Epithelial cell of proximal tubule (primary cell): ENCODE measurements at regions not wholly inside any gene's neighbourhood (a gene's known extent, or its start where the extent isn't known, plus 50 kb on each side); places are given as distances from the start of the nearest gene placed in this dataset.
"Not testable (repeated sequence)": the region's sequence is repeated elsewhere in the genome, so short reads cannot be mapped to it uniquely, and the experiment has no call there.

Source experiments
- DNase-seq: peaks from one replicate; pipeline ENCODE4 v3.0.0-alpha.2; 2011; ENCODE audit warnings: low read depth
- H3K4me3 ChIP-seq: 2 replicates; pipeline ENCODE4 v1.5.1; 2011; ENCODE audit warnings: low read depth, mild to moderate bottlenecking, low read length
- TF ChIP-seq, protein P1 (sequence below): conservative IDR thresholded peaks from 2 replicates; pipeline ENCODE4 v1.5.1; 2012; ENCODE audit warnings: low read depth, mild to moderate bottlenecking, low read length

DNA sequence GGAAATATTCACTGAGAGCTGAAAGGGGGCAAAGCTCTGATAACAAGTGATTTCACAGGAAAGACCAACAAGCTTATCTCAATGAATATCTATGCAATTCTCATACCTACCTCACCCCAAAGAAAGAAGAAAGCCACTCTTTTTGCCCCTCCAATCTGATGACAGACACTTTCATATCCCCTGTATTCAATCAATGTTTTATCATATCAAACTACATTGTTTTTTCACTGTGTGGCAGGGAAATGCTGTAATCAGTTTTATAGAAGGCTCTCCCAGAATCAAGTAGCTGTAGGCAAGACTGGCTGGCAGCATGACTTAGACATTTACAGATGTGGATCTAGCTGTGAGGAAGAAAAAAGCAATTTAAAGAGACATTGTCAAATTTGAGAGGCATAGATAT lies 81.3 kb upstream of the PIK3C3 start:
- DNase-seq: no peak
- no peak overlapping the region for H3K4me3 ChIP-seq
- TF ChIP-seq, protein P1, sequence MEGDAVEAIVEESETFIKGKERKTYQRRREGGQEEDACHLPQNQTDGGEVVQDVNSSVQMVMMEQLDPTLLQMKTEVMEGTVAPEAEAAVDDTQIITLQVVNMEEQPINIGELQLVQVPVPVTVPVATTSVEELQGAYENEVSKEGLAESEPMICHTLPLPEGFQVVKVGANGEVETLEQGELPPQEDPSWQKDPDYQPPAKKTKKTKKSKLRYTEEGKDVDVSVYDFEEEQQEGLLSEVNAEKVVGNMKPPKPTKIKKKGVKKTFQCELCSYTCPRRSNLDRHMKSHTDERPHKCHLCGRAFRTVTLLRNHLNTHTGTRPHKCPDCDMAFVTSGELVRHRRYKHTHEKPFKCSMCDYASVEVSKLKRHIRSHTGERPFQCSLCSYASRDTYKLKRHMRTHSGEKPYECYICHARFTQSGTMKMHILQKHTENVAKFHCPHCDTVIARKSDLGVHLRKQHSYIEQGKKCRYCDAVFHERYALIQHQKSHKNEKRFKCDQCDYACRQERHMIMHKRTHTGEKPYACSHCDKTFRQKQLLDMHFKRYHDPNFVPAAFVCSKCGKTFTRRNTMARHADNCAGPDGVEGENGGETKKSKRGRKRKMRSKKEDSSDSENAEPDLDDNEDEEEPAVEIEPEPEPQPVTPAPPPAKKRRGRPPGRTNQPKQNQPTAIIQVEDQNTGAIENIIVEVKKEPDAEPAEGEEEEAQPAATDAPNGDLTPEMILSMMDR: no peak

DNA sequence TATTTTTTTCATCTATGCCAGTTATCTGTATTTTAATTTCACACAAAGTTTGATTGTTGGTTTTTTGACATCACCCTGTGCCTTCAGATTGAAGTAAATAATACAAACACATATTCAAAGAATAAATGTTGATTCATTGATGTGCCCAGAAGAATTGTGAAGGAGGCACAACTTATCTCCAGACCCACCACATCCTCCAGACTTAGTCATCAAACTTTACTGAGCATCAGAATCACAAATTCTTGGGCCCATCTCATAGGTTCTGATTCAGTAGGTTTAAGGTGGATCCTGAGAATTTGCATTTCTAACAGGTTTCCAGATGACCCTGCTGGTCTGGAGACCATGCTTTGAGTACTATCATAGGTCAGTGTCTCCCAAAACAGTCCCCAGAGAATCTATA lies 82.8 kb upstream of the PIK3C3 start:
- TF ChIP-seq, protein P1: no peak
- H3K4me3 ChIP-seq: no peak overlapping the region
- DNase-seq: no peak

DNA sequence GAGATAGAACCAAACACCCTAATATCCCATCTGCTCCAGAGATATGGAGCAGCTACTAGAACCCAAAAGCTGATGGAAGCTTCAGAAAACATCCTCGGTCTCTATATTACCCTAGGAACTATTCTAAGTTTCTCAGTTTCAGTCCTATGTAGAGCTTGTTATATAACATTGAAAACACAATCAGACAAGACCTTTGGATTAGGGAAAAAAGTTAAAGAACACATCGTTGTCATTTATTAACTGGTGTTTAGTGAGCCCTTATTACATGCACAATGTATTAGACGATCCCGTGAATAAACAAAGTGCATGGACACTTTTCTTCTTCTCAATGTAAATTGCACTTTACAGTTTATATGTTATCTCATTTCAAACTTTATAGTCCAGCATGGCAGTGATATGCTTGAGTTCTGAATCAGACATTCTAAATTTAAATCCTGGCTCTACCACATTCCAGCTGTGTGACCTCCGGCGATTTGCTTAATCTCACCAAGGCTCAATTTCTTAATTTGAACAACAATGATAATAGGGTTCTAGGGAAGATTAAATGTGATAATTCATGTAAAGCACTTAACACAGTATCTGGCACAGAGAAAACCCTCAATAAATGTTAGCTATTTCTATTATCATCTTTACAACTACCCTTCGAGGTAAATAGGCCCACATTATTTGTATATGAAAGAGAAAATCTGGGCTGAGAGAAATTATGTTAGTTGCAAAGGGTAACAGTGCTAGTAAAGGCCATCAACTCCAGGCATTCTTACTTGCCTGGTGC lies 83.6 kb upstream of the PIK3C3 start:
- TF ChIP-seq, protein P1: no peak
- DNase-seq: no peak
- H3K4me3 ChIP-seq: no peak overlapping the region

- no peak overlapping the region for H3K4me3 ChIP-seq
- DNase-seq: no peak
- TF ChIP-seq, protein P1: no peak
Measured at GRCh38 chr18:41870817-41871216, 84.2 kb upstream of the PIK3C3 start.

- no peak overlapping the region for H3K4me3 ChIP-seq
- TF ChIP-seq, protein P1: no peak
- DNase-seq: no peak
Measured at GRCh38 chr18:41870191-41870590, 84.8 kb upstream of the PIK3C3 start.

- H3K4me3 ChIP-seq, DNase-seq: not testable (repeated sequence)
Measured at GRCh38 chr18:41865796-41866195, 89.2 kb upstream of the PIK3C3 start.

DNA sequence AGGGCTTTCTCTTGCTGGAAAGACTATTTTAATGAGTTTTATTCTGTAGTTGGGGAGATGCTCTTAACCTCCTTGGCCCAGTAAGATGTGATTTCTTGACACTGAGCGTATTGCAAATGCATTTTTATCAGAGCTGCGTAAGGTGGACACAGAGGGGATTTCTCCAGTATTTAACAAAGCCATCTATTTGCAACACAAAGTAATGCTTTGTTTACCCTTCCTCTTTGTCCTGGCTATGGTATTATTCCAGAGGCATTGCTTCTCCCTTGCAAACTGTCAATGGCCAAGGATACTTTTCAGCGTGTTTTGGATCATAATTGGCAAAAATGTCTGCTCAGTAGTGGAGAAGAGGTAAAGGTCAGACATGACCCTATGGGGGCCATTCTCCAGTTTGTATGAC lies 90.8 kb upstream of the PIK3C3 start:
- H3K4me3 ChIP-seq: no peak overlapping the region
- no peak for DNase-seq
- TF ChIP-seq, protein P1: no peak
